IPS DF 4.7 (cell line): ENCODE measurements at regions not wholly inside any gene's neighbourhood (a gene's known extent, or its start where the extent isn't known, plus 50 kb on each side); places are given as distances from the start of the nearest gene placed in this dataset.

ENCODE experiments used
- DNase-seq: peaks from one replicate; pipeline ENCODE4 v3.0.0-alpha.2; 2013; ENCODE audit warnings: low spot score; ENCODE audit errors: extremely low read depth

DNA sequence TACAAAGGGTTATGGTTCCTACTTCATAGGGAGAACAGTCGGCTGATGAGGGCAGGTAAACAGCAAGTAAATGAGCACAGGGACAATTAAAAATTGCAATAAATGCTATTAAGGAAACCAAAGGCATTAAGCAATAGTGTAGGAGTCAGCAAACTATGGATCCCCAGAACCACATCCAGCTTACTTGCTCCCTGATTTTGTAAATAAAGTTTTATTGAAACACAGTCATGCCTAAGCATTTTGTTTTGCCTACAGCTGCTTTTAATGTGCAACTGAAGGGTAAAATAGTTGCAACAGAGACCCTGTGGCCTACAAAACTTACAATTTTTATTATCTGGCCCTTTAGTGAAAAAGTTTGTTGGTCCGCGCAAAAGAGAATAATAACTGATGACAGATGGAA, 351.2 kb upstream of the NR2F2 start:
- DNase-seq, result no peak

- DNase-seq, result no peak
These were observed 349.3 kb upstream of the NR2F2 start for GRCh38 chr15:95981209-95981608.

DNA sequence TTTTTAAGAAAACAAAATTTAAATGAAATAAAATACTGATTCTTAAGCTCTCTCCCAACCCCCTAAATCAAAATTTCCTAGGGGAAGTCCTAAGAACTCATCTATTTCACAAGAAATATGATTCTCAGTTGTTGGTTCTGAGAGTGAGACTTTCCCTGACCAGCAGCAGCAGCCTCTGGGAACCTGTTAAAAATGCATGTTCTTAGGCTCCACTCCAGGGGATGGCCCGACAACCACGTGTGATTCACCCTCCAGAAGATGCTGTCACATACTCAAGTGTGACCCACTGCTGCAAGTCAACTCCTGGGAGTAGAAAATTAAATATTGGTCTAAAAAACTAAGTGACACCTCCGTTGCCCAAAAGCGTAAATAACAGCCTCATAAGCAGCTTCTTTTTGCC, 343.2 kb upstream of the NR2F2 start:
- DNase-seq, result no peak

DNA sequence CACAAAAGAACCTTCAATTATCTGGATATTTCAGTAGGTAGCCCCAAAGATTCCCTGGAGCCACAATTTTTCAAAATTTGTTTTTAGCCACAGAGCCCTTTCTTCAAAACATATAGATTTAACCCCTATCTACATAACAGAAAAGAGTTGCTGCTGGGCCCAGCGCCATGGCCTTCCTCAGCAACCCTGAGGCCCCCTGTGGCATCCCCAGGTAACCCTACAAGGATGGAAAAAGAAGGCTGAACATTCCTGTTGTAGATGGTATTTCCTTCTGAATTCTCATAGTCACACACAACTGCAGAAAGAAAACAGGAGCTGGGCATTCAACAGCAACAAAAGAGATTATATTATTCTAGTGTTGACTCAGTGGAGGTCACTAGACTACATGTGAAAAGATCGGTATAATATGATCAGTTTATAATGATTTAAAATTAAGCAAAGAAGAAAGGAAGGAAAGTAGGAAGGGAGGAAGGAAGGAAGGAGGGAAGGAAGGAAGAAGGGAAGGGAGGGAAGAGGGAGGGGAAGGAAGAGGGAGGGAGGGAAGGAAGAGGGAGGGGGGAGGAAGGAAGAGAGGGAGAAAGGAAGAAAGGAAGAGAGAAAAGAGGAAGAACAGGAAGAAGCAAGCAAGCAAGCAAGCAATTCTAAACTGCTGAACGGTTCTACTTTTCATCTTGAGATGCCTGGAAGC, 342.5 kb upstream of the NR2F2 start:
- no peak for DNase-seq

DNA sequence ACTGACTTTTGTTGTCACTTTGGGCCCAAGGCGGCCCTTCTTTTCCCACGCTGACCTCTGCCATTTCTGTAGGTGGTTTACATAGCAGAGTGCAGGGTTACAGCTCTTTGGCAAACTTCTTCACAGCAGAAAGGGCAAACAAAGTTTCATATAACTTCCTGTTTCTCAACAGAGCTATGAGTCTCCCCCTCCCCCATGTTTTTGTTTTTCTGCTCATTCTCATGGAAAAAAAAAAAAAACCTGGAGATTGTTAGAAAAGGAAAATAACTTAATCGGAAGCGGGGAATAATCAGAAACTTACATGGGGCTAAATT, 342.0 kb upstream of the NR2F2 start:
- no peak for DNase-seq

DNA sequence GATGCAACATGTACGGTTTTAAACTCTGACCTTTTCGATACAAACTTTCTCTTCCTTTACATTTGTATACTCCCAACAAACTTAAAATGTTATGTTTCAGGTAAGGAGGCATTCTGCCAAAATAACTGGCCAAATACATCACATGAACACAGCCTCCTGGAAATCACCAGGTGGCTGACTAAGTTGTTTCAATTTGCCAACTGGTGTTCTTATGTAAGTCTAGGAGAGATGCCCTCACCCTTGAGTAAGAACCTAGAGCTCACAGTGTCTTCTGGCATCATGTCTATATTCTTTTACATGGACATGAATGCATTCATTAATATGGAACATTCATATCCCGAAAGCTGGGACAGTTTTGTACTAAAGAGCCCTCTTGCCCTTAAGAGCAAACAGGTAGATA, 341.1 kb upstream of the NR2F2 start:
- no peak for DNase-seq

GRCh38 chr15:95990833-95991232, 339.7 kb upstream of the NR2F2 start:
- no peak for DNase-seq

DNA sequence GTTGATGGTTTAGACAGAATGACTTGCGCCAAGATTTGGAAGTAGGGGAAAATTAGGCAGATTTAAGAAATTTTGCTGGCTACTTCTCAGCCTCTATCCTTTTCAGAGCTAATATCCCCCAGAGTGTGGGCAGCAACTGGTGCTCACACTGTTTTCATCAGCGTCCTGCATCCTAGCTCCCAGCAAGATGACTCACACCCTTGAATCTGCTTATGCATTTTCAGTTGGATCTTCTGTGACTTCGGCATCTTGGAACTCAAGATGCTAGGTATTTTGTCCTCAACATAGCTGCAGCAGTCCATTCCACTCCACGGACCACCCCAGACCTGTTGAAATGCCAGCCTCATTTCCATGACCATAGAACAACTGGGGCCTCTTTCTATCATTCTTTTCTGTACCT, 336.1 kb upstream of the NR2F2 start:
- DNase-seq, result no peak

DNA sequence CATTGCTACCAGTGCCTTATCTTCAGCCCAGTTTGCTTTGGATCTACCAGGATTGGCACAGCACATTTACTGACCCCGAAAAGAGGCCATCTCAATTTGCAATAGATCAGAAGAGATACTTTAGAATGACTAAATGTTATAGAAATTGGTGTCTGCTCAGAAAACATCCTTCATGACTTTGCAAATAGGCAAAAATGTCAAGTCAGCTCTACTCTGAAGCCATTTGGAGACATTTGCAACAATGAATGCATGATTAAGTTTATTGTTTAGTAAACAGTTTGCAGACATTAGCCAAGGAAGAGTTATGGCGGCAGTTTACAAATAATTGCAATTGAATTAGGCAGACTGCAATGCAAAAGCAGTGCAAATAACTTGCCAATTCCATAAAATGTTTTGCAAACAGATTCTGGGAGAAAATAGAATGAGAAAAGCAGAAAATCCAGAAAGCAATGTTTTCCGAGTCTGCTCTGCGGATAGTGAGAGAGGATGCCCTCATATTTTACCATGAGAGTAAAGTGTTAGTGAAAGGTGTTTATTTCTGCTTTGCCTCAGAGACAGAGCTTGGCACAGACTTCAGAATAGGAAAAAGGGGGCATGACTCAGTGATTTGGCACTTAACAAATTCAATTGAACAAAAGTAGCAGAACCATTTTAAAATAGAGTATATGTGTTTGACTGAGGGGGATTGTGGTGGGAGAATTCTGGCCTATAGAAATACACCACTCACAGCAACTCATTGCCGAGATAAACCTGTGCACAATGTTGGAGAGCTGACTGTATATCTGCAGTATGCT, 334.9 kb upstream of the NR2F2 start:
- no peak for DNase-seq

DNA sequence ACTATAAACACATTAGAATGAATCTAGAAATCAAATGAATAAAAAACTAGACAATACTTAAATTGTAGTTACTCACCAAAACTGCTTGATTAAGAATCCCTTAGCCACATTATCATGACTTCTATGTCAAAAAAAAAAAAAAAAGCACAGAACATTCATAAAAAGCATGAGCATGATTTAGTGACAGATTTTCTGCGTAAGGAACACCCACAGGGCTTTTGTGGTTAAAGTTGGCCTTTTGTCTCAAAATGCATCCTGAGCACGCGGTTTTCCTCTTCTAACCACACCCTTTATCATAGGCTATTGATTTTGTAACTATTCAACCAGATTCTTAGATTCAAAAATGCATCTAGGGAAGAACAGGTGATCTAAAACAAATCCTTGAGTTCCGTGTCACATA, 334.0 kb upstream of the NR2F2 start:
- no peak for DNase-seq

- no peak for DNase-seq
These were observed 331.6 kb upstream of the NR2F2 start for GRCh38 chr15:95998935-95999334.

DNA sequence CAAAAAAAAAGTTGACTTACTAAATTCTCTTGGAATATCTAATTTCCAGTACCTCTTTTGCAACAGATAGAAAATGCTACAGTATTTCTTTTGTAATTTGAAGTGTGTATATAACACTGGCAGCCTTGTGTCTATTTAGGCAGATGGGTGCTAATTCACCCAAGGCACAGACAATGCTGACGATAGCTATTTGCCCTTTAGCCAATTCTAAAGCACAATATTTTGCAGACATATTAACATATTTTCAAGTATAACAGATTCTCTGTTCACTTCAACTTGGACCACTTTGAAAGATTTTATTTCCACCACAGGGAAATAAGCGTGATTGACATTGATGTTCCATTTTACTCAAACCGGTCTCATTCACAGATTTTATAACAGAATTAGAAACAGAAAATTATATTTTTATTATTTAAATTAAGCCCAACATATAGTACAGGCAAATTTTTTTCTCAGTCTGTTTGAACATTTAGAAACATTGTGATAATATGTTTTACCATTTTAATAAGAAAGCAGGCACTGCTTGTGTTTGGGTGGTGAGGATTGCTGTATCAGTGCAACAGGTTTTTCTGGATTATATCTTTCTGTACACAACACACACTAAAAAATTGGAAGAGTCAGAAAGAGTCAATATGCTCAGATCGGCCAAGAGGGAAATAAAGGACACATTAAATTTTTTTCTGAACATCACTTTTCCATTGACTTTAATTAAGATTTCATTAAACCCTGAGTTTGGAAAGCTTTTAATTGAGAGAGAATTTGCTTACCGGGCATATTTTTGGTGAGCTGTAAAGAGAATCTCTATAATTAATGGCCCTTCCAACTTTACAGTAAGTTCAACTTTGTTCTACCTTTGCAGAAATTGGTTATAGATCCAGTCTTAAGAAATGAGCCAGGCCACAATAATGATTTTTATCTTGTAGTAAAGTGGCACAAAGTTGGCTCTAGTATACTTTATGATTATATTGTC, 327.3 kb upstream of the NR2F2 start:
- DNase-seq, result no peak

- no peak for DNase-seq
These were observed 324.6 kb upstream of the NR2F2 start for GRCh38 chr15:96005906-96006305.

- DNase-seq, result no peak
These were observed 319.4 kb upstream of the NR2F2 start for GRCh38 chr15:96011136-96011535.

- DNase-seq, result no peak
These were observed 315.6 kb upstream of the NR2F2 start for GRCh38 chr15:96014939-96015338.

DNA sequence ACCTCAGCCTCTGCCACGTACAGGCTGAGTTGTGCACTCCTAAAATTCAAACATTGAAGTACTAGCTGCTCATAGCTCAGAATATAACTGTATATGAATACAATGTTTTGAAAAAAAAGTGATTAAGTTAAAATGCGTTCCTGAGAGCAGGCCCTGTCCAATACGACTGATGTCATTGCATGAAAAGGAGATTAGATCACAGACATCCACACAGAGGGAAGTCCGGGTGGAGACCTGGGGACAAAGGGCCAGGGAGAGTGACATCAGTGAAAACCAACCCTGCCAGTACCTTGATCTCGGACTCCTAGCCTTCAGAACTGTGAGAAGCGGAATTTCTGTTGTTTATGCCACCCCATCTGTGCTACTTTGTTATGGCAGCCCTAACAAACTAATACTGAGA, 311.4 kb upstream of the NR2F2 start:
- no peak for DNase-seq

DNA sequence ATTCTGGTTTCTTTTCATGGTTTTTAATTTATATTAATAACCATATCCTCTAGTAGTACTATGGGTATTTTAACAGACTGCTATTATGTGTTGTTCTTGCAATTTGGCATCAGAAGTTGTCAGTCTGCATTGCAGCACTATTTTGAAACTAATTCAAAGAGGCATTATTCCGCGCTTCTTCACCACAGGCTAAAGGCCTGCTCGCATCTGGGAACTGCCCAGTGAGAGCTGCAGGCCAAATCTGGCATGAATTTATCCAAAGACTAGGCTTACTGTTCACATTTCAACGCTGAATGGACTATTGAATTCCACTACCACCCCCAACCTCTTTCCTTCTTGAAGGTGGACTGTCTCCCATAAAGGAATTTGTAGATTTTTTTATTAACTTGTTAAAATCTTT, 310.4 kb upstream of the NR2F2 start:
- DNase-seq, result no peak

GRCh38 chr15:96020797-96021196, 309.7 kb upstream of the NR2F2 start:
- DNase-seq, result no peak

DNA sequence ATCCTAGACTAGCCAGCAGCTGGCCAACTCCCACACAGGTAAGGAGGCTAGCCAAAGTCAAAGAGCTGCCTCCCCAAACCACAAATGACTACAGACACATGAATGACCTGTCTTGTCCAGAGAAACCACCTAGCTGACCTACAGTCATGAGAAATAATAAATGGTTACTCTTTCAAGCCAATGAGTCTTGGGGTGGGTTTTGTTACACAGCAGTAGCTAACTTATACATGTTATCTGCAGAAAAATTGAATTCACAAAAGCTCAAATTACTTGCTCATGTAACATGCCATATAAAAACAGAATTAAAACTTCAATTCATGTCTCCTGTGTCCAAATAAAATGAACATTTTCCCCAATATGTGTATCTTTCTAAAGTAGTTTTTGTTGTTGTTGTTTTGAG, 307.4 kb upstream of the NR2F2 start:
- DNase-seq, result no peak

GRCh38 chr15:96027501-96027900, 303.0 kb upstream of the NR2F2 start:
- DNase-seq, result no peak

- no peak for DNase-seq
These were observed 301.9 kb upstream of the NR2F2 start for GRCh38 chr15:96028620-96029019.

DNA sequence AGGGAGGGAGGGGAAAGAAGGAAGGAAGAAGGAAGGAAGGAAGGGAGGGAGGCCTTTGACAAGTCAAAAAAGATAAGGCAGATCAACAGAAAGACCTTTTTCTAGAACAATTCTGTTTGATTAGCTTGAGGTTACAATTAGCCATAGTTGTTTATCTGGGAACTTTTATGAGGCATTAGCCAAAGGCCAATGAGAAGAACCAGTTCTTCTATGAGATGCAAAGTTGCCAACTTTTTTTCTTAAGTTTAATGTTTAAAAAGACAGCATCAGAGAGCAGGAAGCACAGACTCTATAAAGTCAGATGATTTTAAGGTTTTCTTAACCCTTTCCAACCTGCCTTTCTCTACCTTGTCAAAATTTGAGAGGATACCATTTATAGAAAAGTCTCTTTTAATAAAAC, 301.3 kb upstream of the NR2F2 start:
- DNase-seq, result no peak
